Prostate gland (tissue), 2 donors: ENCODE measurements at regions not wholly inside any gene's neighbourhood (a gene's known extent, or its start where the extent isn't known, plus 50 kb on each side); places are given as distances from the start of the nearest gene placed in this dataset.

Source experiments
- DNase-seq: peaks from one replicate; pipeline ENCODE4 v3.0.0-alpha.2; 2019; ENCODE audit warnings: low spot score
- H3K27ac ChIP-seq, 2 donors: fragments of 200-600 bp; sonication (generic); 2 replicates each; pipeline ENCODE4 v1.5.1; 2017 to 2019
- H3K27me3 ChIP-seq: fragments of 200-600 bp; sonication (generic); replicated peaks from 2 replicates; pipeline ENCODE4 v1.5.1; 2019; ENCODE audit not compliant: insufficient read depth
- H3K36me3 ChIP-seq, 2 donors: fragments of 200-600 bp; sonication (generic); 1 replicate in 1 of 2; 2 replicates in 1 of 2; pipeline versions ENCODE4 v1.5.1 to v1.8.1; 2017 to 2019
- H3K4me1 ChIP-seq: fragments of 200-600 bp; sonication (generic); replicated peaks from 2 replicates; pipeline ENCODE4 v1.5.1; 2019
- H3K4me3 ChIP-seq, 2 donors: fragments of 200-600 bp; sonication (generic); 2 replicates each; pipeline ENCODE4 v1.5.1; 2017 to 2019
- H3K9me3 ChIP-seq: fragments of 200-600 bp; sonication (generic); 2 replicates; pipeline ENCODE4 v1.5.1; 2017
- POLR2A ChIP-seq: fragments of 450-650 bp; IDR thresholded peaks from one replicate; pipeline ENCODE4 v1.6.1; 2016; ENCODE audit warnings: antibody characterized with exemption, mild to moderate bottlenecking
- POLR2AphosphoS5 ChIP-seq: sonication (generic); formaldehyde crosslinking; IDR thresholded peaks from one replicate; pipeline ENCODE4 v1.6.1; 2017; ENCODE audit warnings: antibody characterized with exemption
- WGBS: methylation state at CpG from one replicate; pipeline ENCODE4 v1.1.5; 2018; 5-methylcytosine and 5-hydroxymethylcytosine counted together
- intact Hi-C: fragments of 100-400 bp; cut with DNase I; formaldehyde crosslinking; loops from one replicate; pipeline ENCODE4 v1.14.2; 2022
- TF ChIP-seq, protein P1 (sequence below), 4 experiments: fragments of 200-600 bp in 2 of 4; fragments of 450-650 bp in 2 of 4; sonication (generic) in 2 of 4; IDR thresholded peaks; 1 replicate in 3 of 4; 2 replicates in 1 of 4; pipeline ENCODE4 v1.5.1; 2016 to 2019; ENCODE audit warnings: antibody characterized with exemption in 4 of 4, mild to moderate bottlenecking in 2 of 4, moderate library complexity in 2 of 4

DNA sequence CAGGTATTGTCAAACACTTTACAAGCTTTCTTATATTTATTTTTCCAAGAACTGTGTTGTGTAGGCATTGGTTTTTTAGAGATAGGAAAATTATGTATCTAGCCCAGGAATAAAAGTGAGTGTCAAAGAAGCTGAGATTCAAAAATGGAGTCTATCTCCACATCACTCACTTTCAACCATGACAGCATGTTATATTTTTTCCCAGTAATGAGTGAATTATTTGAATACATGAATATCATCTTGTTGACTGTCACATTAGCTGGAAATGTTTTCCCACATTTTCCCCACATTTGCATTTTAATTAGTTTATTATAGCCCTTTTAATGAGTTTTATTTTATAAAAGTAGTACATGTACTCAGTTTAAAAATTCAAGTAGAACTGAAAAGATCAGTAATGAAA lies 693.7 kb downstream of the PCDH18 start:
- Histone ChIP-seq H3K9me3 (no peaks in the 10 kb centered on the region), H3K36me3 (no peaks in the 10 kb centered on the region), H3K27ac (no peak overlapping the region), H3K27me3 (no peaks in the 10 kb centered on the region), H3K4me3 (no peak overlapping the region), H3K4me1 (no peaks in the 10 kb centered on the region)
- intact Hi-C loops: no loop called here
- DNase-seq: no peak
- TF ChIP-seq POLR2A: no peak
- TF ChIP-seq, protein P1, sequence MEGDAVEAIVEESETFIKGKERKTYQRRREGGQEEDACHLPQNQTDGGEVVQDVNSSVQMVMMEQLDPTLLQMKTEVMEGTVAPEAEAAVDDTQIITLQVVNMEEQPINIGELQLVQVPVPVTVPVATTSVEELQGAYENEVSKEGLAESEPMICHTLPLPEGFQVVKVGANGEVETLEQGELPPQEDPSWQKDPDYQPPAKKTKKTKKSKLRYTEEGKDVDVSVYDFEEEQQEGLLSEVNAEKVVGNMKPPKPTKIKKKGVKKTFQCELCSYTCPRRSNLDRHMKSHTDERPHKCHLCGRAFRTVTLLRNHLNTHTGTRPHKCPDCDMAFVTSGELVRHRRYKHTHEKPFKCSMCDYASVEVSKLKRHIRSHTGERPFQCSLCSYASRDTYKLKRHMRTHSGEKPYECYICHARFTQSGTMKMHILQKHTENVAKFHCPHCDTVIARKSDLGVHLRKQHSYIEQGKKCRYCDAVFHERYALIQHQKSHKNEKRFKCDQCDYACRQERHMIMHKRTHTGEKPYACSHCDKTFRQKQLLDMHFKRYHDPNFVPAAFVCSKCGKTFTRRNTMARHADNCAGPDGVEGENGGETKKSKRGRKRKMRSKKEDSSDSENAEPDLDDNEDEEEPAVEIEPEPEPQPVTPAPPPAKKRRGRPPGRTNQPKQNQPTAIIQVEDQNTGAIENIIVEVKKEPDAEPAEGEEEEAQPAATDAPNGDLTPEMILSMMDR (IDR thresholded peaks at IDR 0.05): no peak
- no peak for TF ChIP-seq POLR2AphosphoS5

DNA sequence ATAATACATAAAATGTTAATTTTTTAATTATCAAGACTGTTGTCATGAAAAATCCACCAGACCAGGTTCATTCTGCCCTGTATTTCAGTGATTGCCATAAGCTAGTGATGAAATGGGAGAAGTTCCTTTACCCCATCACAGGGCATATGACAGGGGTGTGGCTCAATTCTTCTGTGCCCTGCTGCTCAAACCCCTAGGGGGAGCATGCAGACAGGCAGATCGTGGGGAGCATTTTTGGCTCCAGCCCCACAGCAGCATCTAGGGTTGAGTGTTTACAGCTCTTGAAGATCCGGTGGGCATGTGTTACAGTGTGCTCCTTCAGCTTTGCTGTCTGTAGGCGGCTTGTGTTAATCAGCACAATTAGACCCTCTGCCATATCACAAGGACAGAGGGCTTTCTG lies 700.7 kb downstream of the PCDH18 start:
- no peak overlapping the region for H3K4me3 ChIP-seq
- H3K9me3 ChIP-seq: no peaks in the 10 kb centered on the region
- H3K36me3 ChIP-seq: no peaks in the 10 kb centered on the region
- H3K27me3 ChIP-seq: no peaks in the 10 kb centered on the region
- intact Hi-C loops: no loop called here
- TF ChIP-seq POLR2A: no peak
- no peak for TF ChIP-seq POLR2AphosphoS5
- TF ChIP-seq, protein P1 (IDR thresholded peaks at IDR 0.05): no peak
- no peak for DNase-seq
- WGBS: 64% methylated on average over 3 of the region's 3 CpGs
- H3K27ac ChIP-seq: no peak overlapping the region
- H3K4me1 ChIP-seq: no peaks in the 10 kb centered on the region

DNA sequence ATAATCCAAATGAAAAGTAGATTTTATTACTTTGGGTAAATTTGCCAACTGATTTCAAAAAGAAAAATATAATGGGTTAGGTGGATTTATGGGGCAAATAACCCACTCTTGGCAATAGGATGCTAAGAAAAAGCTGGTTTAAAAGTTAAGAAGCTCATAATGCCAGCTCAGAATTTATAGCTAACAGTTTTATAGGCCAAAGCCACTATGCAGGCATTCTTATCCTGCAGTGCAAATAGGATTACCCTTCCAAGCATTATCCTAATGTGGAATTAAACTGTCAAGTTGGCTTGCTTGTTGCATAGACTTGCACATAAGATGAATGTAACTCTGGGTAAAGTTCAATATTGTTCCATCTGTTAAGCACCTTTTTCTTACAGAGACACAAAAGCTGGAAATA lies 703.0 kb downstream of the PCDH18 start:
- no peaks in the 10 kb centered on the region for H3K9me3 ChIP-seq
- H3K36me3 ChIP-seq: no peaks in the 10 kb centered on the region
- H3K27ac ChIP-seq: no peak overlapping the region
- DNase-seq: no peak
- no peaks in the 10 kb centered on the region for H3K27me3 ChIP-seq
- intact Hi-C loops: no loop called here
- no peak overlapping the region for H3K4me3 ChIP-seq
- TF ChIP-seq POLR2AphosphoS5 (no peak), POLR2A (no peak)
- TF ChIP-seq, protein P1 (IDR thresholded peaks at IDR 0.05): no peak
- H3K4me1 ChIP-seq: no peaks in the 10 kb centered on the region

DNA sequence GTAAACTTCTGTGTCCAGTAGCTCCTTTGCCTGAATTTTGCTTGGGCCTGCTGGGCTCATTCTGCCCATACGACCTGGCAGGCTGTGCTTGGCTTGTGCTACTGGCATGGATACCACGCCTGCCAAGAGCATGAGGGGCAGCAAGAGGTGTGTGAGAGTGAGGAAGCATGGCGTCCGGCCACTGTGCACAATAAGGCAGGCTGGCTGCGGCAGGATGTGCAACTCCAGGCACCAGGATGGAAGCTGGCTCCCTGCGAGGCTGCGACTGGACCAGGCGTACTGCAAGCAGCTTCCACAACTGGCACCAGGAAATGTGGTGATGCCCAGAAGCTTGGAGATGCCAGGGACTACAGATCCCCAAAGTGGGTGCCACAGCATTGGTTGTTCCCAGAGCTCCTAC lies 709.3 kb downstream of the PCDH18 start:
- no peaks in the 10 kb centered on the region for H3K4me1 ChIP-seq
- 83% methylated on average over 8 of the region's 8 CpGs for WGBS
- no peak for DNase-seq
- no peaks in the 10 kb centered on the region for H3K36me3 ChIP-seq
- H3K9me3 ChIP-seq: no peaks in the 10 kb centered on the region
- intact Hi-C loops: no loop called here
- H3K27ac ChIP-seq: no peak overlapping the region
- TF ChIP-seq, protein P1 (IDR thresholded peaks at IDR 0.05): no peak
- TF ChIP-seq POLR2A: no peak
- TF ChIP-seq POLR2AphosphoS5: no peak
- no peaks in the 10 kb centered on the region for H3K27me3 ChIP-seq
- H3K4me3 ChIP-seq: no peak overlapping the region

DNA sequence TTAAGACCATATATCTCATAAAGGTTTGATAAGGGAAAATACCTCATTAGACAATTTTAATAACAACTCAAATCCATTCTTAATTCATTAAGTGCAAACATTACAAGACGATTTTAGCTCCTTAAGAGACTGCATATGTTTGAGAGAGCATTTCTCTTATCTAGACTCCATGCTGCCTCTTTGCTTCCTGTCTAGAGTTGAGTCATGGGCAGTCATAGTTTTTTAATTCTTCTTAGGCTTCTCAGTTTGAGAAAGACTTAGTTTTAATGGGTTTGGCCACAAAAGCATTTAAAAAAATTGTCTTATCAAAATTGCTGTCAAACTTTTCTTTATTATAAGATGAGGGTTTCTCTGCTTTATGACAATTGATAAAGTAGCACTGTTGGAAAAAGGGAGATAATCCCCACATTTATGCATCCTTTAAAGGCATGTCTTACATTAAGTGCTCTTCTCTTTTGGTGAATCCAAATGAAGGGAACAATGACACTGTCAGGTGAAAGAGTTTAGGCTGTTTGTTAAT lies 713.4 kb downstream of the PCDH18 start:
- TF ChIP-seq POLR2AphosphoS5 (no peak), POLR2A (no peak)
- H3K36me3 ChIP-seq: no peaks in the 10 kb centered on the region
- 74% methylated on average over 1 of the region's 1 CpG for WGBS
- H3K27ac ChIP-seq: no peak overlapping the region
- no peaks in the 10 kb centered on the region for H3K4me1 ChIP-seq
- no peaks in the 10 kb centered on the region for H3K27me3 ChIP-seq
- no peak for DNase-seq
- H3K4me3 ChIP-seq: no peak overlapping the region
- intact Hi-C loops: no loop called here
- no peaks in the 10 kb centered on the region for H3K9me3 ChIP-seq
